ENCODE measurements at regions not wholly inside any gene's neighbourhood (a gene's known extent, or its start where the extent isn't known, plus 50 kb on each side); places are given as distances from the start of the nearest gene placed in this dataset.
"Not testable (repeated sequence)": the region's sequence is repeated elsewhere in the genome, so short reads cannot be mapped to it uniquely, and the experiment has no call there.

- H3K27ac Mint-ChIP-seq; H3K4me1 Mint-ChIP-seq; DNase-seq; CTCF ChIA-PET (ENCODE audit: partially characterized antibody); H3K4me1 ChIP-seq (ENCODE audit: insufficient read depth, low read length); POLR2A ChIA-PET (ENCODE audit: partially characterized antibody); H3K27me3 ChIP-seq (ENCODE audit: insufficient read depth, low read length); H3K9me3 ChIP-seq (ENCODE audit: control insufficient read depth in 1 of 2, low read length in 2 of 2); intact Hi-C loops (cut with micrococcal nuclease); H3K36me3 Mint-ChIP-seq; H3K27me3 Mint-ChIP-seq; H3K27ac ChIP-seq (ENCODE audit: low read depth, low read length); H3K4me3 Mint-ChIP-seq; H3K36me3 ChIP-seq (ENCODE audit: insufficient read depth, low read length); H3K4me3 ChIP-seq (ENCODE audit: low read length in 2 of 2); H3K9me3 Mint-ChIP-seq: not testable (repeated sequence)
These were observed 123.1 kb downstream of the POTEG start for GRCh38 chr14:19311023-19311422.

GRCh38 chr14:19330678-19331077 lies 103.5 kb downstream of the POTEG start:
- H3K27ac Mint-ChIP-seq; POLR2A ChIA-PET (ENCODE audit: partially characterized antibody); H3K4me1 Mint-ChIP-seq; H3K4me3 ChIP-seq (ENCODE audit: low read length in 2 of 2); H3K4me3 Mint-ChIP-seq; H3K9me3 ChIP-seq (ENCODE audit: control insufficient read depth in 1 of 2, low read length in 2 of 2); H3K36me3 ChIP-seq (ENCODE audit: insufficient read depth, low read length); H3K27me3 Mint-ChIP-seq; H3K27me3 ChIP-seq (ENCODE audit: insufficient read depth, low read length); DNase-seq; intact Hi-C loops (cut with micrococcal nuclease); CTCF ChIA-PET (ENCODE audit: partially characterized antibody); H3K36me3 Mint-ChIP-seq; H3K4me1 ChIP-seq (ENCODE audit: insufficient read depth, low read length); H3K9me3 Mint-ChIP-seq; H3K27ac ChIP-seq (ENCODE audit: low read depth, low read length): not testable (repeated sequence)

DNA sequence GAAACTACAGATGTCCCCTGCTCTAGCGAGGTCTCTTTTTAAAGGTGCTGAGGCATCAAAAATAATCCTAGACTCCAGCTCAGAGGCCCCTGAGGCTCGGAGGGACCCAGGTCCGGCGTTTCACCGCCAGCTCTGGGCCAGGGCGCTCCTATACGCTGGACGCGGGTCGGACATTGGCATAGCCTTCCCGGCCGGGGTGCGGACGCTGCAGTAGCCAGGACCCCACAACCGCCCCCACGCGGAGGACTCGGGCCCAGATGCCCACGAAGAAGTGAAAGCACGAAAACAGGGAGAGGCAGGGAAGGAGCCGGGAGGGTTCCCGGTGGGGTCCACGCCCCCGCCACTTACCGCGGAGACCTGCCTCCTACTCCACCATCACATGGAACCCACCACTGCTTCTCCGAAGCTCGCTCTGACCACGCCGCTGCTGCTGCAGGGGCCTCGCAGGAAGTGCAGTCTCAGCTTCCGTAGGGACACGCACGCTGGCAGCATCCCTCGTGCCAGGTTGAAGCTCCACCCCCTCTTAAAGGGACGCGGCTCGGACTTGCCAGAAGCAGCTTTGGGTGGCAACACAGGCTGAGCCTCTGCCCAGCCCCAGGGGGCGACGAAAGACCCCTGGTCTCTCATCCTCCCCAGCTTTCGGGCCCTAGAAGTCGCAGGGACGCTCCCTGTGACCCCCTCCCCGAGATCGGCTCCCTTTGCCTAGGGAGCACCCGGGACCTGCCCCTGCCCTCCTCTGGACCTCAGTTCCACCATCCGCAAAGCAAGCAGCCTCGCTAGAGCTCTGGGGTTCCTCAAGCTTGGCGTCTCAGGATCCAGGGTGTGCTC lies 96.7 kb downstream of the POTEG start:
- DNase-seq; H3K4me3 ChIP-seq (ENCODE audit: low read length in 2 of 2); H3K36me3 Mint-ChIP-seq; H3K9me3 ChIP-seq (ENCODE audit: control insufficient read depth in 1 of 2, low read length in 2 of 2); H3K27me3 ChIP-seq (ENCODE audit: insufficient read depth, low read length); H3K27ac Mint-ChIP-seq; H3K36me3 ChIP-seq (ENCODE audit: insufficient read depth, low read length); H3K27me3 Mint-ChIP-seq; H3K9me3 Mint-ChIP-seq; POLR2A ChIA-PET (ENCODE audit: partially characterized antibody); H3K27ac ChIP-seq (ENCODE audit: low read depth, low read length); intact Hi-C loops (cut with micrococcal nuclease); H3K4me1 Mint-ChIP-seq; H3K4me3 Mint-ChIP-seq; CTCF ChIA-PET (ENCODE audit: partially characterized antibody); H3K4me1 ChIP-seq (ENCODE audit: insufficient read depth, low read length): not testable (repeated sequence)

GRCh38 chr14:19338060-19338372 lies 96.1 kb downstream of the POTEG start:
- H3K27me3 ChIP-seq (ENCODE audit: insufficient read depth, low read length); H3K27ac Mint-ChIP-seq; H3K36me3 ChIP-seq (ENCODE audit: insufficient read depth, low read length); H3K4me3 Mint-ChIP-seq; H3K4me3 ChIP-seq (ENCODE audit: low read length in 2 of 2); H3K27me3 Mint-ChIP-seq; CTCF ChIA-PET (ENCODE audit: partially characterized antibody); H3K4me1 ChIP-seq (ENCODE audit: insufficient read depth, low read length); H3K27ac ChIP-seq (ENCODE audit: low read depth, low read length); intact Hi-C loops (cut with micrococcal nuclease); H3K9me3 Mint-ChIP-seq; DNase-seq; H3K4me1 Mint-ChIP-seq; POLR2A ChIA-PET (ENCODE audit: partially characterized antibody); H3K36me3 Mint-ChIP-seq; H3K9me3 ChIP-seq (ENCODE audit: control insufficient read depth in 1 of 2, low read length in 2 of 2): not testable (repeated sequence)

GRCh38 chr14:19340976-19341375 lies 93.2 kb downstream of the POTEG start:
- POLR2A ChIA-PET (ENCODE audit: partially characterized antibody); H3K9me3 Mint-ChIP-seq; CTCF ChIA-PET (ENCODE audit: partially characterized antibody); H3K4me3 ChIP-seq (ENCODE audit: low read length in 2 of 2); H3K27ac Mint-ChIP-seq; H3K36me3 ChIP-seq (ENCODE audit: insufficient read depth, low read length); H3K27ac ChIP-seq (ENCODE audit: low read depth, low read length); H3K4me1 Mint-ChIP-seq; H3K27me3 ChIP-seq (ENCODE audit: insufficient read depth, low read length); H3K36me3 Mint-ChIP-seq; H3K27me3 Mint-ChIP-seq; H3K9me3 ChIP-seq (ENCODE audit: control insufficient read depth in 1 of 2, low read length in 2 of 2); H3K4me3 Mint-ChIP-seq; H3K4me1 ChIP-seq (ENCODE audit: insufficient read depth, low read length); intact Hi-C loops (cut with micrococcal nuclease): not testable (repeated sequence)
- DNase-seq: peak in 1 of 5 donors; percentile 22

DNA sequence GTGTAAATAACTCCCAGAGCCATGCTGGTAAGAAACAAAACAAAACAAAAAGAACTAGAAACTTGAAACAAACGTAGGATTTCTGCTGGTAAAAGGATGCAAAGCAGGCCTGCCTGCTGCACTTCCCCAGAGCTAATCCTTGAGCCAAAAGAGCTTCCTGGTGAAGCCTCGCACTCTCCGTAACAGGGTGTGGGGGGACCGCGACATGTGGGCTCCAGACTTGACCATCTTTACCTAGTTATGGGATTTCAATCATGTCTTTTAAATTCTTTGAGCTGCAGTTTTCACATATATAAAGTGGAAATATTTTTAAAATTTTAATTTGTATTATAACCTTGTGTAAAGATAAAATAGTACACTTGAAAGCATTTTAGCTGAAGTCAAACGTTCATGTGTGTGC lies 92.5 kb downstream of the POTEG start:
- H3K4me1 Mint-ChIP-seq; H3K36me3 ChIP-seq (ENCODE audit: insufficient read depth, low read length); intact Hi-C loops (cut with micrococcal nuclease); POLR2A ChIA-PET (ENCODE audit: partially characterized antibody); H3K27ac Mint-ChIP-seq; H3K27me3 Mint-ChIP-seq; H3K36me3 Mint-ChIP-seq; CTCF ChIA-PET (ENCODE audit: partially characterized antibody); DNase-seq; H3K9me3 Mint-ChIP-seq; H3K4me1 ChIP-seq (ENCODE audit: insufficient read depth, low read length); H3K9me3 ChIP-seq (ENCODE audit: control insufficient read depth in 1 of 2, low read length in 2 of 2); H3K27ac ChIP-seq (ENCODE audit: low read depth, low read length); H3K4me3 ChIP-seq (ENCODE audit: low read length in 2 of 2); H3K4me3 Mint-ChIP-seq; H3K27me3 ChIP-seq (ENCODE audit: insufficient read depth, low read length): not testable (repeated sequence)

DNA sequence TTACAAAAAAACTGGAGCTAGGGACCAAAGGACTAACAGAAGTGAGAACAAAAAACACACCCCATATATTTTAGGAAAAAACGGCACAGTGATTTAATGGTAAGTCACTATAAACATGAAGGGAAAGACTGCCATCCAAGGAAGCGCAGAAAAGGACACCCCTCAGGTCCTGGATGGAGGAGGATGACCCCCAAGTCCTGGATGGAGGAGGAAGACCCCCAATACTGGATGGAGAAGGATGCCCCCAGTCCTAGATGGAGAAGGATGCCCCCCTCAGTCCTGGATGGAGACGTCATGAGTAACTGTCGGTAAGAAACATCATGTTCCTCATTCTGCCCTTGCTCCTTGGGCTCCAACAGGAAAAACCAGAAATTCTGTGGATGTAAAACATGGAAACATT lies 89.9 kb downstream of the POTEG start:
- H3K4me1 Mint-ChIP-seq; H3K27me3 Mint-ChIP-seq; H3K36me3 Mint-ChIP-seq; H3K4me1 ChIP-seq (ENCODE audit: insufficient read depth, low read length); intact Hi-C loops (cut with micrococcal nuclease); H3K36me3 ChIP-seq (ENCODE audit: insufficient read depth, low read length); H3K4me3 ChIP-seq (ENCODE audit: low read length in 2 of 2); CTCF ChIA-PET (ENCODE audit: partially characterized antibody); H3K9me3 ChIP-seq (ENCODE audit: control insufficient read depth in 1 of 2, low read length in 2 of 2); H3K27ac ChIP-seq (ENCODE audit: low read depth, low read length); DNase-seq; H3K27ac Mint-ChIP-seq; H3K27me3 ChIP-seq (ENCODE audit: insufficient read depth, low read length); POLR2A ChIA-PET (ENCODE audit: partially characterized antibody); H3K9me3 Mint-ChIP-seq; H3K4me3 Mint-ChIP-seq: not testable (repeated sequence)

DNA sequence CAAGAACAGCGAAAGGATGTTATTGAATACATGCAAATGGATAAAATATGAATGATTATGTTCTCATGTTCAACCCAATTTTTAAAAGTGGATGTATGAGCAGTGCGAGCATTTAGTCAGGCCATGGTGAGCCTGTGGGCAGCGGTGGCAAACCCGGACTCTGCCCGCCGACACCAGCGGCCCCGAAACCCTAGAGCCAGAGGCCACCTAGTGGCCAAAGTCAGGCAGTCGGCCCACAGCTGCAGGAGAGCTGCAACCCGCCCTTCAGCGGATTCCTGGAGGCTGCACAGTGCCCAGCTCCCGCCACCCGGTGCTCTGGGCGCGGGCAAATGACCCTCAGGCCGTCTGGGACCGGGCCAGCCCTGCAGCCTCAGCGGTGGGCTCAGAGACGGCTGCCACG lies 89.5 kb downstream of the POTEG start:
- H3K4me3 Mint-ChIP-seq; DNase-seq; H3K27me3 Mint-ChIP-seq; H3K27ac ChIP-seq (ENCODE audit: low read depth, low read length); H3K27ac Mint-ChIP-seq; H3K36me3 Mint-ChIP-seq; intact Hi-C loops (cut with micrococcal nuclease); H3K4me1 Mint-ChIP-seq; H3K27me3 ChIP-seq (ENCODE audit: insufficient read depth, low read length); H3K4me3 ChIP-seq (ENCODE audit: low read length in 2 of 2); H3K4me1 ChIP-seq (ENCODE audit: insufficient read depth, low read length); POLR2A ChIA-PET (ENCODE audit: partially characterized antibody); H3K36me3 ChIP-seq (ENCODE audit: insufficient read depth, low read length); H3K9me3 ChIP-seq (ENCODE audit: control insufficient read depth in 1 of 2, low read length in 2 of 2); CTCF ChIA-PET (ENCODE audit: partially characterized antibody); H3K9me3 Mint-ChIP-seq: not testable (repeated sequence)
